Liver (tissue), 8 donors: ENCODE measurements at regions not wholly inside any gene's neighbourhood (a gene's known extent, or its start where the extent isn't known, plus 50 kb on each side); places are given as distances from the start of the nearest gene placed in this dataset.

ENCODE experiments used
- DNase-seq: peaks from one replicate; pipeline ENCODE4 v3.0.0-alpha.2; 2017; ENCODE audit warnings: low spot score
- H3K27ac ChIP-seq, 2 donors: one replicate each; pipeline ENCODE4 v1.7.0; 2013; ENCODE audit warnings: inconsistent platforms in 2 of 2, low read length in 2 of 2, control low read depth in 1 of 2, low read depth in 1 of 2, mild to moderate bottlenecking in 1 of 2
- H3K27me3 ChIP-seq, 4 donors: one replicate each; pipeline versions ENCODE4 v1.6.1 to v1.7.0; 2013; ENCODE audit warnings: low read length in 3 of 4, inconsistent platforms in 1 of 4, mild to moderate bottlenecking in 1 of 4, moderate library complexity in 1 of 4; ENCODE audit not compliant: control insufficient read depth in 4 of 4, insufficient read depth in 4 of 4
- H3K36me3 ChIP-seq, 4 donors: one replicate each; pipeline versions ENCODE4 v1.6.1 to v1.7.0; 2013; ENCODE audit warnings: low read length in 3 of 4, mild to moderate bottlenecking in 3 of 4, low read depth in 1 of 4, moderate library complexity in 1 of 4; ENCODE audit not compliant: control insufficient read depth in 4 of 4, insufficient read depth in 3 of 4
- H3K4me1 ChIP-seq, 4 donors: one replicate each; pipeline versions ENCODE4 v1.6.1 to v1.7.0; 2013; ENCODE audit warnings: low read length in 3 of 4, mild to moderate bottlenecking in 3 of 4, moderate library complexity in 1 of 4; ENCODE audit not compliant: control insufficient read depth in 4 of 4, insufficient read depth in 4 of 4
- H3K4me3 ChIP-seq, 3 donors: one replicate each; pipeline versions ENCODE4 v1.6.1 to v1.7.0; 2013; ENCODE audit warnings: low read length in 3 of 3, control low read depth in 1 of 3, low read depth in 1 of 3, mild to moderate bottlenecking in 1 of 3
- H3K9ac ChIP-seq, 2 donors: one replicate each; pipeline ENCODE4 v1.7.0; 2013; ENCODE audit warnings: low read length in 2 of 2, mild to moderate bottlenecking in 2 of 2, moderate library complexity in 2 of 2, control low read depth in 1 of 2, low read depth in 1 of 2
- H3K9me3 ChIP-seq, 4 donors: one replicate each; pipeline versions ENCODE4 v1.6.1 to v1.7.0; 2013; ENCODE audit warnings: low read length in 3 of 4; ENCODE audit not compliant: control insufficient read depth in 4 of 4
- EGR1 ChIP-seq, 2 donors: IDR thresholded peaks; 2 replicates each; pipeline ENCODE4 v1.6.1; 2016 to 2018; ENCODE audit warnings: antibody characterized with exemption in 2 of 2, low read depth in 2 of 2
- FOXA1 ChIP-seq: IDR thresholded peaks from 2 replicates; pipeline ENCODE4 v1.6.1; 2016; ENCODE audit warnings: antibody characterized with exemption
- FOXA2 ChIP-seq: IDR thresholded peaks from 2 replicates; pipeline ENCODE4 v1.6.1; 2016; ENCODE audit warnings: antibody characterized with exemption
- HNF4A ChIP-seq, 2 donors: conservative IDR thresholded peaks; 2 replicates each; pipeline ENCODE4 v1.6.1; 2016; ENCODE audit warnings: antibody characterized with exemption in 2 of 2, mild to moderate bottlenecking in 2 of 2
- HNF4G ChIP-seq: IDR thresholded peaks from 2 replicates; pipeline ENCODE4 v1.6.1; 2016; ENCODE audit warnings: antibody characterized with exemption
- JUND ChIP-seq, 2 donors: IDR thresholded peaks; 2 replicates each; pipeline ENCODE4 v1.6.1; 2016; ENCODE audit warnings: antibody characterized with exemption in 2 of 2
- NR2F2 ChIP-seq: IDR thresholded peaks from 2 replicates; pipeline ENCODE4 v1.6.1; 2016; ENCODE audit warnings: antibody characterized with exemption
- RAD21 ChIP-seq, 2 donors: IDR thresholded peaks; 2 replicates each; pipeline ENCODE4 v1.6.1; 2016; ENCODE audit warnings: antibody characterized with exemption in 2 of 2, mild to moderate bottlenecking in 2 of 2
- RXRA ChIP-seq, 2 donors: IDR thresholded peaks; 2 replicates each; pipeline ENCODE4 v1.6.1; 2017 to 2018; ENCODE audit warnings: antibody characterized with exemption in 2 of 2, mild to moderate bottlenecking in 1 of 2
- SP1 ChIP-seq: IDR thresholded peaks from 2 replicates; pipeline ENCODE4 v1.6.1; 2018; ENCODE audit warnings: antibody characterized with exemption, mild to moderate bottlenecking
- TAF1 ChIP-seq: conservative IDR thresholded peaks from 2 replicates; pipeline ENCODE4 v1.6.1; 2016; ENCODE audit warnings: antibody characterized with exemption, mild to moderate bottlenecking
- YY1 ChIP-seq: IDR thresholded peaks from 2 replicates; pipeline ENCODE4 v1.6.1; 2016; ENCODE audit warnings: antibody characterized with exemption, mild to moderate bottlenecking
- WGBS: extraction: QIAGEN DNeasy Blood & Tissue Kit; methylation state at CpG from one replicate; pipeline ENCODE4 v1.1.7; 2013; 5-methylcytosine and 5-hydroxymethylcytosine counted together
- TF ChIP-seq, protein P1 (sequence below): IDR thresholded peaks from 2 replicates; pipeline ENCODE4 v1.6.1; 2016; ENCODE audit warnings: antibody characterized with exemption
- TF ChIP-seq, protein P2 (sequence below): IDR thresholded peaks from 2 replicates; pipeline ENCODE4 v1.6.1; 2016; ENCODE audit warnings: antibody characterized with exemption, mild to moderate bottlenecking
- TF ChIP-seq, protein P3 (sequence below): IDR thresholded peaks from 2 replicates; pipeline ENCODE4 v1.6.1; 2016; ENCODE audit warnings: antibody characterized with exemption
- TF ChIP-seq, protein P4 (sequence below): fragments of 150-350 bp; IDR thresholded peaks from 2 replicates; pipeline ENCODE4 v1.5.1; 2017; ENCODE audit warnings: improper control_type of control experiment, low read depth, low read length; ENCODE audit not compliant: missing input control
- donor health status: healthy.
- donor health status: healthy.
- donor health status: healthy.
- donor health status: healthy.
- donor health status: healthy.

DNA sequence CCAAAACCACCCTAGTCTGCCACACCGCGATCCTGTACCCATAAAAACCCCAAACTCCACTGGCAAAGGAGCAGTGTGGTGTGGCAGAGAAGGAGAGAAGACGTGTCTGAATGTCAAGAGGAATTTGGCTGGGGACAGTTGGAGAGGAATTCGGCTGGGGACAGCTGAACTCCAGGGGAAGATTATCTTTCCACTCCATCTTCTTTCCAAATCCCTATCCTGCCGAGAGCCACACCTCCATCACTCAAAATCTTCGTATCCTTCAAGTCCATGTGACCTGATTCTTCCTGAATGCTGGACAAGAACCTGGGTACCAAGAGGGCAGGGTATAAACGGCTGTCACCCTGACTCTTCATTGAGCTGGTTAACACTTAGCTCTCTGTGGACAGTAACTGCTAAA is 448.1 kb downstream of the ARHGEF28 start:
- 81% methylated on average over 7 of the region's 7 CpGs for WGBS
- no peaks in the 10 kb centered on the region for H3K9me3 ChIP-seq
- TF ChIP-seq RXRA (IDR thresholded peaks at IDR 0.05): no peak
- no peak for TF ChIP-seq TAF1
- no peak for TF ChIP-seq NR2F2
- TF ChIP-seq, protein P1, sequence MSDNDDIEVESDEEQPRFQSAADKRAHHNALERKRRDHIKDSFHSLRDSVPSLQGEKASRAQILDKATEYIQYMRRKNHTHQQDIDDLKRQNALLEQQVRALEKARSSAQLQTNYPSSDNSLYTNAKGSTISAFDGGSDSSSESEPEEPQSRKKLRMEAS: no peak
- TF ChIP-seq HNF4A (conservative IDR thresholded peaks at IDR 0.05): no peak
- TF ChIP-seq FOXA1: no peak
- no peak for TF ChIP-seq FOXA2

DNA sequence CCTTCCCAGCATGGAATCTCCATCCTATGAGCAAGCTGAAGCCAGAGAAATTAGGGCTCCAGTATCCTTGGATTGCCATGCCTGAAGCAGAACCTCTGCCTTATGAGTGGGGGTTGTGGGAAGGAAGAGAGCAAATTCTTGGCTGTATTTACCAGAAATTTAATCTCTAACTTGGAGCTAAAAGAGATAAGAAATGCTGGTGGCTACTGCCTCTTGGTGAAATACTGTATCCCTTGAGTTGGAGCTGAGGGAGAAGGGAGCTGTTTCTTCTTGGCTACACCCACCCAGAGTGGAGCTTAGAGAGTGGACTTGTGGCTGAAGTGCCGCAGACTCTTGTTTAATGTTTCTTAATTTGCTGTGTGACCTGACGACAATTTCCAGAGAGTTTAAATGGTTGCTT is 447.3 kb downstream of the ARHGEF28 start:
- H3K27me3 ChIP-seq: no peaks in the 10 kb centered on the region
- DNase-seq: no peak
- H3K4me3 ChIP-seq: no peak overlapping the region
- no peaks in the 10 kb centered on the region for H3K9me3 ChIP-seq
- no peak for TF ChIP-seq FOXA2
- TF ChIP-seq, protein P2, sequence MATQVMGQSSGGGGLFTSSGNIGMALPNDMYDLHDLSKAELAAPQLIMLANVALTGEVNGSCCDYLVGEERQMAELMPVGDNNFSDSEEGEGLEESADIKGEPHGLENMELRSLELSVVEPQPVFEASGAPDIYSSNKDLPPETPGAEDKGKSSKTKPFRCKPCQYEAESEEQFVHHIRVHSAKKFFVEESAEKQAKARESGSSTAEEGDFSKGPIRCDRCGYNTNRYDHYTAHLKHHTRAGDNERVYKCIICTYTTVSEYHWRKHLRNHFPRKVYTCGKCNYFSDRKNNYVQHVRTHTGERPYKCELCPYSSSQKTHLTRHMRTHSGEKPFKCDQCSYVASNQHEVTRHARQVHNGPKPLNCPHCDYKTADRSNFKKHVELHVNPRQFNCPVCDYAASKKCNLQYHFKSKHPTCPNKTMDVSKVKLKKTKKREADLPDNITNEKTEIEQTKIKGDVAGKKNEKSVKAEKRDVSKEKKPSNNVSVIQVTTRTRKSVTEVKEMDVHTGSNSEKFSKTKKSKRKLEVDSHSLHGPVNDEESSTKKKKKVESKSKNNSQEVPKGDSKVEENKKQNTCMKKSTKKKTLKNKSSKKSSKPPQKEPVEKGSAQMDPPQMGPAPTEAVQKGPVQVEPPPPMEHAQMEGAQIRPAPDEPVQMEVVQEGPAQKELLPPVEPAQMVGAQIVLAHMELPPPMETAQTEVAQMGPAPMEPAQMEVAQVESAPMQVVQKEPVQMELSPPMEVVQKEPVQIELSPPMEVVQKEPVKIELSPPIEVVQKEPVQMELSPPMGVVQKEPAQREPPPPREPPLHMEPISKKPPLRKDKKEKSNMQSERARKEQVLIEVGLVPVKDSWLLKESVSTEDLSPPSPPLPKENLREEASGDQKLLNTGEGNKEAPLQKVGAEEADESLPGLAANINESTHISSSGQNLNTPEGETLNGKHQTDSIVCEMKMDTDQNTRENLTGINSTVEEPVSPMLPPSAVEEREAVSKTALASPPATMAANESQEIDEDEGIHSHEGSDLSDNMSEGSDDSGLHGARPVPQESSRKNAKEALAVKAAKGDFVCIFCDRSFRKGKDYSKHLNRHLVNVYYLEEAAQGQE: no peak
- TF ChIP-seq JUND (IDR thresholded peaks at IDR 0.05): no peak
- peak; percentile 18 for TF ChIP-seq NR2F2
- TF ChIP-seq HNF4A (conservative IDR thresholded peaks at IDR 0.05): no peak
- TF ChIP-seq EGR1 (IDR thresholded peaks at IDR 0.05; ENCODE audit: low read depth in 2 of 2): no peak
- no peak for TF ChIP-seq RAD21 (IDR thresholded peaks at IDR 0.05)
- no peaks in the 10 kb centered on the region for H3K4me1 ChIP-seq
- 87% methylated on average over 2 of the region's 2 CpGs for WGBS
- no peak overlapping the region for H3K27ac ChIP-seq
- no peaks in the 10 kb centered on the region for H3K36me3 ChIP-seq
- H3K9ac ChIP-seq: no peak overlapping the region

More for the DNA sequence above, 448.1 kb downstream of the ARHGEF28 start:
- H3K36me3 ChIP-seq: no peaks in the 10 kb centered on the region
- H3K27ac ChIP-seq: no peak overlapping the region
- DNase-seq: no peak
- H3K4me3 ChIP-seq: no peak overlapping the region
- no peaks in the 10 kb centered on the region for H3K4me1 ChIP-seq
- no peaks in the 10 kb centered on the region for H3K27me3 ChIP-seq
- no peak overlapping the region for H3K9ac ChIP-seq

DNA sequence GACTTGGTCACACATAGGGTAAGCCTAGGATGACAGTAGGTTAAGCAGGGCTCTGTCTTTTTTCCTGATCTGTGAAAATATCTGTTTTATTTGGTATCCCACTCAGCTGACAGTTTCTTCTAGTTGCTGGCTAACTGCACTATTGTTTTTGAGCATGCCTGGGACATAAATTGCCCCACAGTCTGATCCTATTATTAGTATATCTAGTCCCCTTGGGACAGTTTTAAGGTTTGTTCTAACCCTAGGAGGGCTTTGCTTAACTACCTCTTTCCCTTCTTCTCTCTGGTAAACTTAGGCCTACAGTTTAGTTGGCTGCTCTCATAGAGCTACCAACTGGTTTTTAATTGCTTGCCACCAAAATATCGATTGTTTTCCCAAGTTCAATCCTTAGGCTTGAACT is 446.6 kb downstream of the ARHGEF28 start:
- no peak overlapping the region for H3K4me3 ChIP-seq
- H3K27me3 ChIP-seq: no peaks in the 10 kb centered on the region
- H3K9me3 ChIP-seq: no peaks in the 10 kb centered on the region
- WGBS: 88% methylated on average over 1 of the region's 1 CpG
- no peak overlapping the region for H3K9ac ChIP-seq
- no peak overlapping the region for H3K27ac ChIP-seq
- no peaks in the 10 kb centered on the region for H3K36me3 ChIP-seq
- no peak for DNase-seq
- H3K4me1 ChIP-seq: no peaks in the 10 kb centered on the region
- no peak for TF ChIP-seq NR2F2
- TF ChIP-seq, protein P3, sequence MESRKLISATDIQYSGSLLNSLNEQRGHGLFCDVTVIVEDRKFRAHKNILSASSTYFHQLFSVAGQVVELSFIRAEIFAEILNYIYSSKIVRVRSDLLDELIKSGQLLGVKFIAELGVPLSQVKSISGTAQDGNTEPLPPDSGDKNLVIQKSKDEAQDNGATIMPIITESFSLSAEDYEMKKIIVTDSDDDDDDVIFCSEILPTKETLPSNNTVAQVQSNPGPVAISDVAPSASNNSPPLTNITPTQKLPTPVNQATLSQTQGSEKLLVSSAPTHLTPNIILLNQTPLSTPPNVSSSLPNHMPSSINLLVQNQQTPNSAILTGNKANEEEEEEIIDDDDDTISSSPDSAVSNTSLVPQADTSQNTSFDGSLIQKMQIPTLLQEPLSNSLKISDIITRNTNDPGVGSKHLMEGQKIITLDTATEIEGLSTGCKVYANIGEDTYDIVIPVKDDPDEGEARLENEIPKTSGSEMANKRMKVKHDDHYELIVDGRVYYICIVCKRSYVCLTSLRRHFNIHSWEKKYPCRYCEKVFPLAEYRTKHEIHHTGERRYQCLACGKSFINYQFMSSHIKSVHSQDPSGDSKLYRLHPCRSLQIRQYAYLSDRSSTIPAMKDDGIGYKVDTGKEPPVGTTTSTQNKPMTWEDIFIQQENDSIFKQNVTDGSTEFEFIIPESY: no peak
- no peak for TF ChIP-seq EGR1 (IDR thresholded peaks at IDR 0.05; ENCODE audit: low read depth in 2 of 2)
- no peak for TF ChIP-seq HNF4G
- TF ChIP-seq, protein P1: no peak
- TF ChIP-seq YY1: no peak
- no peak for TF ChIP-seq SP1
- TF ChIP-seq, protein P4, sequence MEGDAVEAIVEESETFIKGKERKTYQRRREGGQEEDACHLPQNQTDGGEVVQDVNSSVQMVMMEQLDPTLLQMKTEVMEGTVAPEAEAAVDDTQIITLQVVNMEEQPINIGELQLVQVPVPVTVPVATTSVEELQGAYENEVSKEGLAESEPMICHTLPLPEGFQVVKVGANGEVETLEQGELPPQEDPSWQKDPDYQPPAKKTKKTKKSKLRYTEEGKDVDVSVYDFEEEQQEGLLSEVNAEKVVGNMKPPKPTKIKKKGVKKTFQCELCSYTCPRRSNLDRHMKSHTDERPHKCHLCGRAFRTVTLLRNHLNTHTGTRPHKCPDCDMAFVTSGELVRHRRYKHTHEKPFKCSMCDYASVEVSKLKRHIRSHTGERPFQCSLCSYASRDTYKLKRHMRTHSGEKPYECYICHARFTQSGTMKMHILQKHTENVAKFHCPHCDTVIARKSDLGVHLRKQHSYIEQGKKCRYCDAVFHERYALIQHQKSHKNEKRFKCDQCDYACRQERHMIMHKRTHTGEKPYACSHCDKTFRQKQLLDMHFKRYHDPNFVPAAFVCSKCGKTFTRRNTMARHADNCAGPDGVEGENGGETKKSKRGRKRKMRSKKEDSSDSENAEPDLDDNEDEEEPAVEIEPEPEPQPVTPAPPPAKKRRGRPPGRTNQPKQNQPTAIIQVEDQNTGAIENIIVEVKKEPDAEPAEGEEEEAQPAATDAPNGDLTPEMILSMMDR: no peak
